ENCODE measurements at regions not wholly inside any gene's neighbourhood (a gene's known extent, or its start where the extent isn't known, plus 50 kb on each side); places are given as distances from the start of the nearest gene placed in this dataset.

DNA sequence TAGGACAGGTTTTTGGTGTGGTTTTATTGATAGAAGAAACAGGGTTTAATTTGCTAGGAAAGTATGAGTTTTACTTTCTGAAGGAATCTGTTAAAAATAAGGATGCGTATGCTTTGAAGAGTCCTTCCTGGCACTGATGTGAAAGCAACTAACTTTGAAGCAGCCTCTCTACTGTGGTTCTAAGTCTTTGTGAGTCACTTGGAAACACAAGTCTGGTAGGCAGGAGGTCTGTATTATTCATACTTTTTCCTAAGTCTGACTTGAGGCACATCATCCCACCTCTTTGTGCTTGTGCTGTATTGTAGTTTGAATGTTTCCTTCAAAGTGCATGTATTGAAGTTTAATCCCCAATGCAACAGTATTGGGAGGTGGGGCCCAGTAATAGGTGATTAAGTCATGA is 129.0 kb downstream of the TAF11L14 start:
- DNase-seq: no peak

DNA sequence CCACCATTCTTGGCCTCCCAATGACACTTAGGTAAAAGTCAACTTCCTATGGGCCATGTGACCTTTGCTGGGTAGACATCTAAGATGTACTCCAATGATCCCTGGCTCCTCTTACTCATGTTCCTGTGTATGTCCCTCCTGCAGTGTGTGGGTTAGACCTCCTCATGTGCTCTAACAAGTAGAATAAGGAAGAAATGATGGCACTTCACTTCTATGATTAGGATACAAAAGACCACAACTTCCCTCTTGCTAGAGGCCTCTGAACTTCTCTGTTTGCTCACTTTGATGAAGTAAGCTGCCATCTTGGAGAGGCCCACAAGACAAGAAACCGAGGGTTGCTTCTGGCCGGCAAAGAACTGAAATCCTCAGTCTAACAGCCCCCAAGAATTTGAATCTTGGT is 131.8 kb downstream of the TAF11L14 start:
- no peak for DNase-seq

DNA sequence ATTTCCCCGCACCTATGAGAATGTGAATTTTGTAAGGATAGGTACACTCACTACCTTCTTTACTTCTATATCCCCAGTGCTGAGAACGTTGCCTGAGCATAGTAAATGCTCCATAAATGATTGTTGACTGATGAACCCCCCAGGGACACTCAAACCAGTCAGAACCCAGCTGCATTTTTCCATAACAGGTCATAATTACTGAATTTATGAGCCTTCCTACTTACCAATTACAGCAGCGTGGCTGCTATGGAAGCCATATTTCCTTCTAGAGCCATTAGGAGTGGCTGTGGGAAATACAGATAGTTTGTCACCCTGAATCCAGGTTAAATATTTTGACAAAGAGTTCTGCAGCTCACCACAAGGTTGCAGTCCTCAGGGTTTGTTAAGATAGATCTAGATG is 135.0 kb downstream of the TAF11L14 start:
- DNase-seq: no peak

DNA sequence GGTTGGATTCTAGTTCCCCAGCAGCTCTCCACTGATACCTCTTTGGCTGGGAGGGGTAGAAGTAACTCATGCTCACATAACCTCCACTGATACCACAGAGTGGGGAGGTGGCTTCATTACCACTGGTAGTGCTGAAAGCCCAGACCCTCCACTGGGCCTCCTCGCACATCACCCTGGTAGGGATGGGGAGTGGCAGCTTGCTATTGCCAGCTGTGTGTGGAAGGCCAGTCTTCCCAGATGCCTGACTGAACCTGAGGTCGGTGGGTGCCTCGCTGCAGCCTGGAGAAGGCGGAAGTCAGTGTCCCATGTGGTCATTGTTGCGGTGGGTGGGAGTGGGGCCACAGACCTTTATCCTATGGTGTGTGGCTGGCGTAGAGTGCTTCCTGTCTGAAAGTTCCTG is 138.0 kb downstream of the TAF11L14 start:
- no peak for DNase-seq

DNA sequence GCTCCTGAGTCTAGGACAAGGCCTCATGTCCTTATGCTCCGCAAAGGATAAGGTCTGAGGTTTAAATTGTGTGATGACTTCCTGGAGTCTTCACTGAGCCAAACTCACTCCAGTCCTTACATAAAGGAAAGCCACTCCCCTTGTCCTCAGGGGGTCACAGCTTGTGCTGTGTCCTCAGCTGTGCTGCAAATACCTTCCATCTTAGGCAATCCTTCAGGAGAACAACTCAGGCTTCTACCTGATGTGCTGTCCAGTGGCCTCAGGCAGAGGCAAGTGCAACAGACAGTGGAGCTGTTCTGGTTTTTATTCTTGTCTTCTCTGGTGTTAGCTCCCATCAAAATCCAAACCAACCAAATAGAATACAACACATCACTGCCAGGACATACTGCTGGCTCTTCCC is 151.5 kb downstream of the TAF11L14 start:
- DNase-seq: no peak

DNA sequence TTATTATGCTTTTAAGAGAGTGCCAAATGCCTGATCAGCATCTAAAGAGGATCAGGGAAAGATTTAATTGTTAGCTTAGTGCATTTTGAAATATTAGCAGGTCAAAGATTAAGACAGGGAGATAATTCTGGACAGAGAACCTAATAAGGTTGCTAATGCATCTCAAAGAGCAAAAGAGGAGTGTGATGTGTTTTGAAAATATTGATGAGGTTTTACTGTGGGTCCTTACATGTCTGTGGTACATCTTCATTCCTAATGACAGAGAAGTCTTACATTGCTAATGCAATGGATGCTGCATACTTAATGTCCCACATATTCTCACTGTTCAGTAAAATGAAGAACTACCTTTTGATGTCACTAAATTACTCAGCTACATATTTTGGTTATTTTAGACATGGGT is 154.1 kb downstream of the TAF11L14 start:
- DNase-seq: no peak

DNA sequence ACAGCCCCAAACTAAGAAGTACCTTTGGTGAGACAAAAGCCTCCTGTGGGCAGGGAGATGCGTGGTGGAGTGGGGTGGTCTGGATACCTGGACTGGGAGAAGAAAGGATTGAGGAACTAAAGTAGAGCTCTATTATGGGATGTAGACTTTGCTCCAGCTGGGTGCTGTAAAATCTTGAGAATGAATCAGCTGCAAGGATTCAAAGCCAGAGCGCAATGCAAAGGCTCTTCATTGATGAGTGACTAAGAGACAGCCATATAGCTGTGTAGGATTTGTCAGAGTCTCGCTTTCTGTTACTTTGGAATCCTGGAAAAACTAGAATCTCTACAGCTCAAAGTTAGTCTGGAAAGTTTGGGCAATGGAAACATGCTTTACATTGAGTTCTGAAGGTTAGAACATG is 159.9 kb downstream of the TAF11L14 start:
- DNase-seq: no peak

DNA sequence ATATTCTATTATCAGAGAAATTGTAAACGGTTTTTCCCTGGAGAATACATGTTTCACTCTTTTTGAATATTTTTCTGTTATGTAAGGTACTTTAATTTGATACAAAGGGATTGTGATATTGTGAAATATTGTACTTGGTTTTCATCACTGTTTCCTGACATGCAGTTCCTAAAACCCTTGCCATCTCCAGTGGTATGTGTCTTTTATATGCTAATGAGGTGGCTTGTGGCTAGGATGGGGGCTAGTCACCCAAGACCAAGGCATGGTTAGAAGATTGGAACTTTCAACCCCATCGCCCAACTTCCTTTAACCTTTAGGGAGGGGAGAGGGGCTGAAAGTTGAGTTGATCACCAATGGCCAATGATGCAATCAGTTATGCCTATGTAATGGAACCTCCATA is 160.6 kb downstream of the TAF11L14 start:
- DNase-seq: no peak

DNA sequence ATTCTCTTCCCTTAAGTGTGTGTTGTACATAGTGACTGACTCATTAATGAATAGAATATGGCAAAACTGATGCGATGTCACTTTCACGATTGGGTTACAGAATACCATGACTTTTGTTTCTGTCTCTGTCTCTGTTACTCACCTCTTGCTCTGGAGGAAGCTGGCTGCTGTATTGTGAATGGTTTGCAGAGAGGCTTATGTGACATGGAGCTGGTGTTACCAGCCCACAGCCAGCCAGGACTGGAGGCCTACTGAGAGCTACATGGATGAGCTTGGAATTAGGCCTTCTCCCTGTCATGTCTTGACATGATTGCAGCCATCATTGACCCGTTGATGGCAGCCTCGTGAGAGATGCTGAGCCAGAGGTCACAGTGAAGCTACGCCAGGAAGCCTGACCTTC is 161.9 kb downstream of the TAF11L14 start:
- DNase-seq: no peak

DNA sequence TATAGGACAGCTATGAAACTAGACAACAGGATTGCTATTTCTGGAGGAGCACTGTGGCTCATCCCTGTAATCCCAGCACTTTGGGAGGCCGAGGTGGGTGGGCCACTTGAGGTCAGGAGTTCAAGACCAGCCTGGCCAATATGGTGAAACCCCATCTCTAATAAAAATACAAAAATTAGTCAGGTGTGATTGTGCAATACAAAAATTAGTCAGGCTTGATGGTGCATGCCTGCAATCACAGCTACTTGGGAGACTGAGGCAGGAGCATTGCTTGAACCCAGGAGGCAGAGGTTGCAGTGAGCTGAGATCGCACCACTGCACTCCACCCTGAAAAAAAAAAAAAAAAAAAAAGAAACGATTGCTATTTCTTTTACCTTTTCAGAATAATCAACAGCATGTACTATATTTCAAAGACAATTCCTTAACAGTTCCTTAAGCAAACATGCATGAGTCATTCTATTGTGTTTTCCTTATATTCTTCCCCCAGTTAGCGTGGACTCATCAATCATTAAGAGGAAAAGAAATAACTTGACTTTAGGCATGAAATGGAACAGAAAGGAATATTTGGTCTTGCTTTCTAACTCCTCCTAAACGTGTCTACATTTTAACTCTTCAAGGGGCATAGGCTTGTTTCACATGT is 162.6 kb downstream of the TAF11L14 start:
- no peak for DNase-seq

DNA sequence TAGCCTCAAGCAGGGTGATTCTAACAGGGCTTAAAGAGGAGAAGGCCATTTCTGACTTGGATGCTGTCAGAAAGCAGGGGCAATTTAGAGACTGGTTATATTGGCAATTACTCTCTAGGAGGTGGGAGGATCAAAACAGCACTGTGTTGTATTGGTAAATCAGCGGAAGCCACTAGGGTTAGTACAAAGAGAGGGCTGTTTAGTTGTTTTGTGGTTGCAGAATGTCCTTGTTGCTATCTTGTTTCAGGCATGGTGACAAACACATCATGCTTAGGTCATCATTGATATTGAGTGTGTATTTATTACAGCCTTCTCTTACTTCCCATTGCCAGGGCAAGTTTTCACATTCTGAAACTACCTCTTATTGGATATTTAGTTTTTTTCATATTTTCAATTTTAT is 165.3 kb downstream of the TAF11L14 start:
- DNase-seq: no peak

DNA sequence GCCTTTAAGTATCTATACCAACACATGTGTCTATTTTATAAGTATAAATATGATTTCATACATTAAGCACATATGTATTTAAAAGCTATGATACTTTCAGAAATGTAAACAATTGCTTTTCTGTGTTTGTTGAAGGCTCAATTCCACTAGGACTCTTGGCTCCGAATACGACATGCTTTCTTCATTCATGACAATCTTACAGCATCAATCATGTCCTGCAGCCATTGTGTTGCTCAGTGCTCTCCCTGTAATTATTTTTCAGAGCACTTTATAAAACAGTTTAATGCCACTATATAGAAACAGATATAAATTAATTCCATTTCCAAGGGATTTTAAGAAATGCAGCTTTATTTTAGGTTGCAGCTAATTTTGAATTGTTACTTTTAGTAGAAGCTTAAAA is 167.3 kb downstream of the TAF11L14 start:
- no peak for DNase-seq

DNA sequence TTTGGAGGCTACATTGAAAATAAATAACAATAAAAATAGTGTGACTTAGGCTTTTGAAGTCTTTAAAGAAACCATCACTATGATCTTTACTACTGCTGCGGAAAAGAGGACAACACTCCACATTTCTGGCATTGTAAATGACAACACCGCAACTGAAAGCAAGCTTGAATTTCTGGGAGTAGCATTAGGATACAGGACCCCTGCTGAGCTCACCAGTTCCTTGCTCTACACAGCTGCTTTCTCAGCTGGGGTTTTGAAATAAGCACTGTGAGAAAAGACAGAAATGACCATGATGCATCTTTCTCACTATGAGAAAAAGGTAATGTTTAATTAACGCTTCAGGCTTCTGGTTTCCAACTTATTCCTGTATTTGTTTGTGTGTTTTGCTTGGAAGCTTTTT is 168.0 kb downstream of the TAF11L14 start:
- no peak for DNase-seq

DNA sequence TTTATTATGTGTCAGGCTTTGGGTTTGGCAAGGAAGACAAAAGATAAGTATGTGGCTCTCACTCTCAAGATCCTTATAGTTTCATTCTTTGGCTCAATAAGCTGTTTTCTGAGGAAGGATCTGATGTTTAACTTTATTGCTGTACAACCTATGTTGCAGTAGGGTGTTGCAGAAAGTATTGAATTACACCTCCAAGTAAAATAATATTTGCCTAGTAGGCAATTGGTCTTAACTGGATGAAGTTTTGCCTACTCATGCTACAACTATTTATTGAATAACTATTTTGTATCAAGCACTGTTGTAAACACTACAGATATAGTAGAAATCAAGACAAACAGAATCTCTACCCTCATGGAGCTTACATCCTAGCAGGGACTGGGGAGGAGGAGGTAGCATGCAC is 169.7 kb downstream of the TAF11L14 start:
- DNase-seq: no peak

DNA sequence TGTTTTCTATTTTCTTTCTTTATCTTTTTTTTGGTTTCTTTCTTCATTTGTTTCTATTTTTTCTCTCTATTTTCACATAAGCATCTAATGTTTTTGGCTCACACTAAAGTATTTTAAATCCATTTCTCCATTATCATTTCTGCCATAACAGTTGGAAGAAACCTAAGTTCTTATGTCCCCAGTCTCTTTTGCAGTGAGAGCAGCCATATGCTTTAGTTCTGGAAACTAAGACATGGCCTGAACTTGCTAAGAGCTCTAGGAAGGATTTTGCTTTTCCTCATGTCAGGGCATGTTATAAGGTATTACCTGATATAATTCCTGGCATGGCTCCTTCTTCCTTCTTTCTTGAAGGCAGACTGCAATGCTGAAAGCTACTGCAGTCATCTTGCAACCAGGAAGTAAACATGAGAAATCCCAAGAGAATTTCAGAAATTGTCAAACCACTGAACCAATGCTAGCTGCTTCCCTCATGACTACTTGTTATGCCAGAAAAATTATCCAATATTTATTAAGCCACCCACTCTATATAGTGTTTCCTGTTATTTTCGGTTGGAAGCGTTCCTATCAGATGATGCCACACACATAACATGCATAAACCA is 171.1 kb downstream of the TAF11L14 start:
- DNase-seq: no peak

DNA sequence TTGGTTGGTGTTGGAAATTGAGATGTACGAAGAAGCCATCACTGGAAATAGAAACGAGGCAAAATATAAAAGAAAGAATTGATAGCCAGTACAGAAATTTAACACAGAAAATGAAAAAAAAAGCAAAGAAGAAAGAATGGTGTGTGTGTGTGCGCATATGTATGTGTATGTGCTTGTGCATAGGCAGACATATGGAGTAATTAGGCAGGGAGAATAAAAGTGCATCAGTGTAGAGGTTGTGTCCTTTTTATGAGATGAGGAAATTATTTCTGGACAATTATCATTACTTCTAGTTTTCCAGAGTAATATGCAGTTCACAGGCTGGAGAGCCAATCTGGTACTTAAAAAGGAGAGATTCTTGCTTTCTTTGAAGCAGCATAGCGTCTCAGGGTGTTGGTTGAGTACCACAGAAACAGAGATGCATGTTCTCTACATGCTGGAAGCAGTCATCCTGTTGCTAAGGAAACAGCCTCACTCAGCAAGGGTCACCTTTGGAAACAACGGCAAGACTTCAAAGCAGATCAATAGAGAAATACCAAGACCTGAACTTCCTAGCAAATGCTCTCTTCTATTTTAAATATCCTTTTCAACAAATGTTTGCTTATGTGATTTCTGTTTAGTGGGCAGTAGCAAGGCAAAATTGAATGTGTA is 172.7 kb downstream of the TAF11L14 start:
- DNase-seq: no peak

DNA sequence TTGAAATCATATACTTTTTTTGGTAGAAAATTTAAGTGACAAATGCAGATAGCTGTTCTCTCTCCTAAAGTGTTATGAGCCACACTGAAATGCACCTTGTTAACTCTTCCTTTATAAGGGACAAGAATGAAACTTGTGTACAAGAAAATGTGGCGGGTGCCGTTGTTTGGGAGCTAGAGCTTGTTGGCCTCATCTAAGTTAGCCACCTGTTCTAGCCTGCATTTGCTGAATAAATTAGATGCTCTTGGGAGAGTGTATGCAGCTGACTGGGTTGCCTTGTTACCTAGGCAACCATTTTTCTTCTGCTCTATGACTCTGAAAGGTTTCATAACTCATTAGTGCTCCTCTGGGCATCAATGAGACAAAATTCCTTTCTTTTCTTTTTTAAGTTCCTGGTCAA is 174.3 kb downstream of the TAF11L14 start:
- DNase-seq: no peak

DNA sequence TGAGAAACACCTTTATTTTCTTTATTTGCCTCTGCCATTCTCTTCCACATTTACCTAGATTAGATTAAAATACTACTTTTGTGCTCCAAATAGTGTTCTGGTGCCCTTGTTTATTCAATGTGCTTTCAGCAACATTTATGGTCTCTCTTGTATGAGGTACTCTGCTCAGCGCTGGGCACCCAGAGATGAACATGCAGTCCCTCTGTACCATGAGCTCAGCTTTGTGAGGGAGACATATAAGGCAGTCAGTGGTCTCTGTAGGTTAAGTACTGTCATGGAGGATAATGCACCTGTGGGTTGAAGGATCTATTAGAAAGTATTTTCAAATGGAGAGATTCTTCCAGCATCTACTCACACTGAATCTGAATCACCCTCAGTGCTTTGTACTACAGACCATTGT is 176.5 kb downstream of the TAF11L14 start:
- no peak for DNase-seq

DNA sequence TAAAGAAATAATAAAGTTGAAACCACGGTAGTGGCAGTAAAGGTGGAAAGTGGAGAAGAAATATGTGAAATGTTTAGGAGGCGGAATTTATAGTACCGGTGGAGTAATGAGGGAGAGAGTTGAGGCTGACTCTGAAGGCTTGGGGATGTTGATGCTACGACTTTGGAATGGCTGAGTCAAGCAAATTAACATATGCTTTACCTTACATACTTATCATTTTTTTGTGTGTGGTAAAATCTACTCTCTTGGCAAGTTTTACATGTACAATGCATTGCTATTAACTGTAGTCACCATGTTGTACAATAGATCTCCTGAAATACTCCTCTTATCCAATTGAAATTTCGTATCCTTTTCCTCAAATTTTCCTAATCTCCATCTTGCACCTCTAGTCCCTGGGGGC is 179.0 kb downstream of the TAF11L14 start:
- DNase-seq: no peak

DNA sequence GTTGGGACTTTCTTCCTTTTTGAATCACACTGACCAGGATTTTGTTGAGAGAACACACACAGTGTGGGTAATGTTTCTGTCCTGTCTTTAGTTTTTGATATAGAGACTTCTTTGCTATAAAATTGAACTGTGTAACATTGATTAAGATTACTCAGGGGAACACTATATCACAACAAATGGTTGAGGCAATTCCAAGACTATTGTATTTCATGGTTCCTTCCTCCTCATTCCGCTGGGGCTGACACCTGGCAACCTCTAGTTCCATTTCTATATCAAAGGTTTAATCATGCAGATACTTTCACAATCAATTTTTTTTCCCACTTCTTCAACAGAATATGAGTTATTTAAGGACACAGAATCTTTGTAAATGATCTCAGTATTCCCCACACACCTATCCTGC is 182.2 kb downstream of the TAF11L14 start:
- DNase-seq: no peak

DNA sequence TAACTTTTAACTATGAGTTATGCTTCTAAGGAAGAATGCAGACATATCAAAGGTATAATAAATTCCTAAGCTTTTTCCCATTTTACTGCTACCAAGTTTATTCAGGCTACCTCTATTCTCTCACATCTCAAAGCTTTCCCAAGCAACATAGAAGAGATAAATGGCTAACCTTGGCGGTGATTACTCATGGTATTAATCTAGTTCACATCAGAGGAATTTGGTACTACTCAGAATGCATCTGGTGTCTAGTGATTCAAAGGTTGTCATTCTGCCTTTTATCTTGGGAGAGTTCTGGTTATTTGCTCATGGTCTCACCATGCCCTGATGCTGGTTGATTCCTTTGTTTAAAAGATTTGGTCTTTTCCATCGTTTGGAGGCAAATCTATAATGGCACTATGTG is 182.7 kb downstream of the TAF11L14 start:
- no peak for DNase-seq

DNA sequence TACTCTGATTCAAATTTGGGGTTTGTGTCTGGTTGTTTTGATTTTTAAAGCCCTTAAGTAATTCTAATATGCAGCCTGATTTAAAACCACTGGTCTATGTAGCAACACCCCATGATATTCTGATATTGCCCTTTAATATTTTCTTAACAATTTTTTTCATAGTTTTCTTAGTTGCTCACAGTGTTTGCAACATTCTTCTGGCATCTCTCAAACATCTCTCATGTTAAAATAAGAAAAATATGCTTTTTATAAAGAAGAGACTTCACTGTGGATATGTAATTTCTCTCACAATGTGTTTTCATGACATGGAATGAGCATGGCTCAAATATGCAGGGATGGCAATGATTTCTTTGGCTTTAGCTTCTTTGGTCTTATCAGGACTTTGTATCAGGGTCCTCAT is 183.7 kb downstream of the TAF11L14 start:
- no peak for DNase-seq

DNA sequence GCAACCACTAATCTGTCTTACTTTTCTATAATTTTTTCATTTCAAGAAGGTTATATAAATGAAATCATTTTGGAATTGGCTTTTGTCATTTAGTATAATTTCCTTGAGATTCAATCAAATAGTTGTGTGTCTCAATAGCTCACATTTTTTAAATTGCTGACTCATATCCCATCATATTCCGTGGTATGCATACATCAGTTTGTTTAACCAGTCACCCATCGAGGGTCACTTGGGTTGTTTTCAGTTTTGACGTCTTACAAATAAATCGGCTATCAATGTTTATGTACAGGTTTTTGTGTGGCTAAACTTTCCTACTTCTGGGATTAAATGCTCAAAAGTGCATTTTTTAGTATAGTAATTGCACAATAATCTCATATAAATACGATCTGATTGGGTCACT is 185.5 kb downstream of the TAF11L14 start:
- no peak for DNase-seq

DNA sequence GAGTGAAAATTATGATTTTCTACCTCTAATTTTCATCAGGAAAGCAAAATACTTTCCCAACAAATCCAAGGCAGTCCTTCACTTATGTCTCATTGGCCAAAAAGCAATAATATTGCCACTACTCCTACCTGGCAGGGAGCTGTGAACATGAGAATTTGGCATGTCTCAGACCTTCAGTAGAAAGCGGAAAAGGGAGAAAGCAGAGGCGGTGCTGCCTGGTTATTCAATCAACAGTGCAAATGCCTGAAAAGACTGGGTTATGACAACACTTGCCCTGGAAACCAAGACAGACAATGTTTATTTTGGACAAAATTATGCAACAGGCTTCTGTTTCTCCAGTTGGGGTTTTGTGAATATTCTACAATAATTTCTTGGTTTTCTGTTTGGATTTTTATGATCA is 194.4 kb downstream of the TAF11L14 start:
- DNase-seq: no peak

DNA sequence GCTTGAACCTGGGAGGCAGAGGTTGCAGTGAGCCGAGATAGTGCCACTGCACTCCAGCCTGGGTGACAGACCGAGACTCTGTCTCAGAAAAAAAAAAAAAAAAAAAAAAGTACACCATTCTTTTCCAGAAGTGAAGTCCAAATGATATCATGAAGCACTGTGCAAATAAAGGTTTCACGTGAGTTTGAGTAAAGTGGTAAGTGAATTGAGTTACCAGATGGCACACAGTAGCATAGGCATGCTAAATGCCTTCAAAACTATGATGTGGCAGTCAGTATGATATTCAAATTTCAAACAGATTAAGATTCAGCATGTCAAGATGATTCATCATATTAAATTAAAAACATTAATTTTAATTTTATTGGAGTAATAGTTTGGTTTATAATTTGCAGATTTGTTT is 195.2 kb downstream of the TAF11L14 start:
- no peak for DNase-seq

Measured in CD4-positive, alpha-beta T cell treated with Interleukin-17A for 1 hour (primary cell).